ENCODE measurements at regions not wholly inside any gene's neighbourhood (a gene's known extent, or its start where the extent isn't known, plus 50 kb on each side); places are given as distances from the start of the nearest gene placed in this dataset.

GRCh38 chr7:145065473-145065872 lies 229.6 kb upstream of the TPK1 start:
- 62 to 73% methylated on average over 2 of the region's 2 CpGs for WGBS, 2 donors
- H3K4me1 ChIP-seq (ENCODE audit: control insufficient read depth in 5 of 5, insufficient read depth in 5 of 5, low read length in 5 of 5) = no peaks in the 10 kb centered on the region

GRCh38 chr7:145064114-145064513 lies 228.3 kb upstream of the TPK1 start:
- ATAC-seq (ENCODE audit: insufficient read depth, low FRiP score) (no peak), DNase-seq (no peak)
- H3K27ac ChIP-seq (ENCODE audit: low read depth in 1 of 2, low read length in 1 of 2) = no peak overlapping the region
- H3K9ac ChIP-seq (ENCODE audit: insufficient read depth in 1 of 2, low read length in 2 of 2) = no peak overlapping the region
- H3K9me3 ChIP-seq (ENCODE audit: control insufficient read depth in 4 of 4, insufficient read depth in 3 of 4, low read length in 3 of 4) = no peaks in the 10 kb centered on the region
- 58 to 64% methylated on average over 4 of the region's 4 CpGs for WGBS, 2 donors
- H3K4me3 ChIP-seq = no peak overlapping the region
- no peaks in the 10 kb centered on the region for H3K27me3 ChIP-seq (ENCODE audit: control insufficient read depth in 3 of 3, insufficient read depth in 3 of 3, low read length in 2 of 3)
- H3K4me1 ChIP-seq (ENCODE audit: control insufficient read depth in 5 of 5, insufficient read depth in 5 of 5, low read length in 5 of 5) = no peaks in the 10 kb centered on the region
- no peak for TF ChIP-seq CTCF (IDR thresholded peaks at IDR 0.05; ENCODE audit: control extremely low read depth, extremely low read depth)
- no peaks in the 10 kb centered on the region for H3K36me3 ChIP-seq (ENCODE audit: control insufficient read depth in 4 of 4, insufficient read depth in 4 of 4, low read length in 4 of 4)

More at GRCh38 chr7:145065473-145065872, 229.6 kb upstream of the TPK1 start:
- H3K4me3 ChIP-seq = no peak overlapping the region
- H3K36me3 ChIP-seq (ENCODE audit: control insufficient read depth in 4 of 4, insufficient read depth in 4 of 4, low read length in 4 of 4) = no peaks in the 10 kb centered on the region
- ATAC-seq (ENCODE audit: insufficient read depth, low FRiP score) = no peak
- H3K27ac ChIP-seq (ENCODE audit: low read depth in 1 of 2, low read length in 1 of 2) = no peak overlapping the region
- no peaks in the 10 kb centered on the region for H3K9me3 ChIP-seq (ENCODE audit: control insufficient read depth in 4 of 4, insufficient read depth in 3 of 4, low read length in 3 of 4)
- no peak for DNase-seq
- no peak overlapping the region for H3K9ac ChIP-seq (ENCODE audit: insufficient read depth in 1 of 2, low read length in 2 of 2)
- H3K27me3 ChIP-seq (ENCODE audit: control insufficient read depth in 3 of 3, insufficient read depth in 3 of 3, low read length in 2 of 3) = no peaks in the 10 kb centered on the region
- no peak for TF ChIP-seq CTCF (IDR thresholded peaks at IDR 0.05; ENCODE audit: control extremely low read depth, extremely low read depth)

DNA sequence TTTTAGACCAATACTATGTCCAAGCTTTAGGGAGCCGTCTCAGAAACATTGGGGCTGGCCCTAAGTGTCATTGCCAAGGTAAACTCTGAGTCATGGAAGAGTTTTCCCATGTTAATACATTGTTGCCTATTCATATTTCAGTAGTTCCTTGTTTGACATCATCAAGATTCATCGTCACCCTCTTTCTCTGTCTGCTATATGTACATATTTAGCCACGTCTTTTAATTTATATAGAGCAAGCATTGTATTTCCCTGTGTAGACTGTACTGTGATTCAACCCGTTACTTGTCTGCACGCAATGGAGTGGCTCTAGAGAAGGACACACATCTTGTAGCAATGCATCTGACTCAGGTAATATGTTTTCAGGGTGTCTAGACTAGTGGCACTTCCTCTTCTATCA lies 217.9 kb upstream of the TPK1 start:
- no peak overlapping the region for H3K4me3 ChIP-seq
- H3K27me3 ChIP-seq (ENCODE audit: control insufficient read depth in 3 of 3, insufficient read depth in 3 of 3, low read length in 2 of 3) = no peaks in the 10 kb centered on the region
- DNase-seq = no peak
- no peak overlapping the region for H3K9ac ChIP-seq (ENCODE audit: insufficient read depth in 1 of 2, low read length in 2 of 2)
- no peak overlapping the region for H3K27ac ChIP-seq (ENCODE audit: low read depth in 1 of 2, low read length in 1 of 2)
- TF ChIP-seq CTCF (IDR thresholded peaks at IDR 0.05; ENCODE audit: control extremely low read depth, extremely low read depth) = no peak
- peaks cover 0 to 4% (median 0%) of the 10 kb centered on the region in 5 donors for H3K4me1 ChIP-seq (ENCODE audit: control insufficient read depth in 5 of 5, insufficient read depth in 5 of 5, low read length in 5 of 5)
- H3K9me3 ChIP-seq (ENCODE audit: control insufficient read depth in 4 of 4, insufficient read depth in 3 of 4, low read length in 3 of 4) = peaks cover 0 to 4% (median 0%) of the 10 kb centered on the region in 4 donors
- H3K36me3 ChIP-seq (ENCODE audit: control insufficient read depth in 4 of 4, insufficient read depth in 4 of 4, low read length in 4 of 4) = no peaks in the 10 kb centered on the region
- WGBS, 2 donors = 85 to 92% methylated on average over 5 of the region's 5 CpGs
- ATAC-seq (ENCODE audit: insufficient read depth, low FRiP score) = no peak

DNA sequence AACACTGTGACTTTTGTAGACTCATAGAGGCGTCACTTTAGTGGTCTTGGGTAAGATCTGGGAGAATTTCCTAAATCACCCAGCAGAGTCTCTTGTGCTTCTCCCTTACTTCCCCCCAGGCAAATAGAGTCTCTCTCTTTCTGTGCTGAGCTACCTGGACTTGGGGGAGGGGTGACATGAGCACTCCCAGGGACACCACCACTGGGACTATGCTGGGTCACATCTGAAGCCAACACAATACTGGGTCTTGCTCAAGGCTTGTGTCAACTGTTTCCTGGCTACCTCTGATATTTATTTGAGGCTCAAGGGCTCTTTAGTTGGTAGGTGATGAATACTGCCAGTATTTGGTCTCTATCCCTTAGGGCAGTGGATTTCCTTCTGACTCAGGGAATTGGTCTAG lies 214.6 kb upstream of the TPK1 start:
- Histone ChIP-seq H3K4me3 (no peak overlapping the region), H3K9ac (ENCODE audit: insufficient read depth in 1 of 2, low read length in 2 of 2) (no peak overlapping the region), H3K27ac (ENCODE audit: low read depth in 1 of 2, low read length in 1 of 2) (no peak overlapping the region), H3K36me3 (ENCODE audit: control insufficient read depth in 4 of 4, insufficient read depth in 4 of 4, low read length in 4 of 4) (no peaks in the 10 kb centered on the region), H3K9me3 (ENCODE audit: control insufficient read depth in 4 of 4, insufficient read depth in 3 of 4, low read length in 3 of 4) (peaks cover 0 to 4% (median 0%) of the 10 kb centered on the region in 4 donors), H3K27me3 (ENCODE audit: control insufficient read depth in 3 of 3, insufficient read depth in 3 of 3, low read length in 2 of 3) (no peaks in the 10 kb centered on the region), H3K4me1 (ENCODE audit: control insufficient read depth in 5 of 5, insufficient read depth in 5 of 5, low read length in 5 of 5) (no peaks in the 10 kb centered on the region)
- WGBS, 2 donors = 95 to 97% methylated on average over 1 of the region's 1 CpG
- ATAC-seq (ENCODE audit: insufficient read depth, low FRiP score) = no peak
- TF ChIP-seq CTCF (IDR thresholded peaks at IDR 0.05; ENCODE audit: control extremely low read depth, extremely low read depth) = no peak
- no peak for DNase-seq

Data from lung (tissue), 11 donors.